ENCODE measurements at regions not wholly inside any gene's neighbourhood (a gene's known extent, or its start where the extent isn't known, plus 50 kb on each side); places are given as distances from the start of the nearest gene placed in this dataset.

DNA sequence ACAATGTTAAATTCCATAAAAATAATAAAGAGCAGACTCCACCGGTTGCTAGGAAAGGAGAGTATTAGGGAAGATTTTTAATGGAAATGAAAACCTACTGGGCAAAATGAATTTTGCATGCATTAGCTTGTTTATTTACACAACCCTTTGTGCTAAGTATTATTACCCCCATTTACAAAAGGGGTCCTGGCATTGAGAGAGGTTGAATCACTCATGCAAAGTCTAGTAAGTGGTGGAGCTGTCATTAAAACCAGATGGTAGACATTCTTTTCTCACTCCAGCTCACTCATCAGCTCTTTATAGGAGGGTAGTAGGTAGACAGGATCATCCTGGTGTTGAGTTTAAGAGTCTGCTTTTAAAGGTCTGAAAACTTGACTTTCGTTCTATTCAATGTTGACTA is 395.1 kb downstream of the PLK2 start:
- no peaks in the 10 kb centered on the region for H3K9me3 ChIP-seq
- Mint-ChIP-seq H3K9me3 (ENCODE audit: unreplicated experiment) (peaks cover 6% of the 10 kb centered on the region), H3K4me1 (ENCODE audit: low read depth, unreplicated experiment) (peaks cover 12% of the 10 kb centered on the region), H3K36me3 (ENCODE audit: insufficient read depth, unreplicated experiment) (no peaks in the 10 kb centered on the region), H3K4me3 (ENCODE audit: unreplicated experiment) (no peak overlapping the region), H3K27ac (ENCODE audit: unreplicated experiment) (no peak overlapping the region), H3K27me3 (ENCODE audit: insufficient read depth, unreplicated experiment) (no peaks in the 10 kb centered on the region)
- CTCF ChIA-PET, result no interaction called here
- POLR2A ChIA-PET, result no interaction called here
- no TSS peak for BruUV-seq (replicated peaks)
- TF ChIP-seq, protein P1, sequence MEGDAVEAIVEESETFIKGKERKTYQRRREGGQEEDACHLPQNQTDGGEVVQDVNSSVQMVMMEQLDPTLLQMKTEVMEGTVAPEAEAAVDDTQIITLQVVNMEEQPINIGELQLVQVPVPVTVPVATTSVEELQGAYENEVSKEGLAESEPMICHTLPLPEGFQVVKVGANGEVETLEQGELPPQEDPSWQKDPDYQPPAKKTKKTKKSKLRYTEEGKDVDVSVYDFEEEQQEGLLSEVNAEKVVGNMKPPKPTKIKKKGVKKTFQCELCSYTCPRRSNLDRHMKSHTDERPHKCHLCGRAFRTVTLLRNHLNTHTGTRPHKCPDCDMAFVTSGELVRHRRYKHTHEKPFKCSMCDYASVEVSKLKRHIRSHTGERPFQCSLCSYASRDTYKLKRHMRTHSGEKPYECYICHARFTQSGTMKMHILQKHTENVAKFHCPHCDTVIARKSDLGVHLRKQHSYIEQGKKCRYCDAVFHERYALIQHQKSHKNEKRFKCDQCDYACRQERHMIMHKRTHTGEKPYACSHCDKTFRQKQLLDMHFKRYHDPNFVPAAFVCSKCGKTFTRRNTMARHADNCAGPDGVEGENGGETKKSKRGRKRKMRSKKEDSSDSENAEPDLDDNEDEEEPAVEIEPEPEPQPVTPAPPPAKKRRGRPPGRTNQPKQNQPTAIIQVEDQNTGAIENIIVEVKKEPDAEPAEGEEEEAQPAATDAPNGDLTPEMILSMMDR (IDR thresholded peaks at IDR 0.05; ENCODE audit: insufficient read depth in 1 of 2, low read depth in 1 of 2, low read length in 1 of 2, severe bottlenecking in 1 of 2, unreplicated experiment in 1 of 2), result no peak
- no peak for DNase-seq
- intact Hi-C loops (cut with micrococcal nuclease; ENCODE audit: unreplicated experiment), result no loop called here
- no peaks in the 10 kb centered on the region for H3K27me3 ChIP-seq (replicated peaks; ENCODE audit: control insufficient read depth, insufficient read depth, low read length)
- no peak overlapping the region for H3K4me3 ChIP-seq (ENCODE audit: low read depth, low read length)
- peaks cover 13% of the 10 kb centered on the region; the same call in 1 of the 2 replicates for H3K4me1 ChIP-seq
- H3K36me3 ChIP-seq (ENCODE audit: control insufficient read depth, insufficient read depth, low read length), result no peaks in the 10 kb centered on the region

DNA sequence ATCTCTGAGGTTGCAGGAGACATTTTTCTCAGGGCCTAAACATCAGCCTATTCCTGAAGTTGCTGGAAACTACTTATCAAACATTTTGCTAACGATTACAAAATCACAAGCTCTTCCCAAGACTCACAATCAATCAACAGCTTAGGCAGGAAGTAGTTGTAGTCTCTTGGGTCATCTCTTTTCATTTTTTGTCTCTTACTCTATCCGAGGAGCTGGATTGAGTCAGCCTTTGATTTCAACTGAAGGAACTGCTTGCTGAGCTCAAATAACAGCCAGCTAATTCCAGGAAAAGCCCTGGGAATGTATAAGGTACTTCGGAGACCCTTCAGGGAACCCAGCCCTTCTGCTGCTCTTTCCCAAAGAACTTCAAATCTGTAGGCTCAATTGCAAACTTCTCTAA is 398.9 kb downstream of the PLK2 start:
- DNase-seq, result no peak
- BruUV-seq (replicated peaks), result no TSS peak
- no peak overlapping the region for H3K4me3 Mint-ChIP-seq (ENCODE audit: unreplicated experiment)
- no peaks in the 10 kb centered on the region for H3K36me3 ChIP-seq (ENCODE audit: control insufficient read depth, insufficient read depth, low read length)
- TF ChIP-seq, protein P1 (IDR thresholded peaks at IDR 0.05; ENCODE audit: insufficient read depth in 1 of 2, low read depth in 1 of 2, low read length in 1 of 2, severe bottlenecking in 1 of 2, unreplicated experiment in 1 of 2), result no peak
- no peaks in the 10 kb centered on the region for H3K27me3 Mint-ChIP-seq (ENCODE audit: insufficient read depth, unreplicated experiment)
- H3K9me3 ChIP-seq, result no peaks in the 10 kb centered on the region
- intact Hi-C loops (cut with micrococcal nuclease; ENCODE audit: unreplicated experiment), result no loop called here
- H3K36me3 Mint-ChIP-seq (ENCODE audit: insufficient read depth, unreplicated experiment), result no peaks in the 10 kb centered on the region
- no peaks in the 10 kb centered on the region for H3K27me3 ChIP-seq (replicated peaks; ENCODE audit: control insufficient read depth, insufficient read depth, low read length)
- peaks cover 6% of the 10 kb centered on the region; the same call in 1 of the 2 replicates for H3K4me1 ChIP-seq
- CTCF ChIA-PET, result no interaction called here
- no peak overlapping the region for H3K4me3 ChIP-seq (ENCODE audit: low read depth, low read length)
- H3K27ac Mint-ChIP-seq (ENCODE audit: unreplicated experiment), result no peak overlapping the region
- POLR2A ChIA-PET, result no interaction called here
- H3K9me3 Mint-ChIP-seq (ENCODE audit: unreplicated experiment), result no peaks in the 10 kb centered on the region
- H3K4me1 Mint-ChIP-seq (ENCODE audit: low read depth, unreplicated experiment), result peaks cover 8% of the 10 kb centered on the region

DNA sequence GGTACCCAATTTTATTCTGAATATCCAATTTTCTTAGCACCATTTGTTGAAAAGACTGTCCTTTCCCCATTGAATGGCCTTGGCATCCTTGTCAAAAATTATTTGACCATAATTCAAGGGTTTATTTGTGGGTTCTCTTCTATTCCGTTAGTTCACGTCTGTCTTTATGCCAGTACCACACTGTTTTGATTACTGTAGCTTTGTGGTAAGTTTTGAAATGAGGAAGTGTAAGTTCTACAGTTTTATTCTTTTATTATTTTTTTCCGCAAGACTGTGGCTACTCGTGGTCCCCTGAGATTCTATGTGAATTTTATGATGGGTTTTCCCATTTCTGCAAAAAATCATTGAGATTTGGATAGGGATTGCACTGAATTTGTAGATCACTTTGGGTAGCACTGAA is 402.6 kb downstream of the PLK2 start:
- no peak for DNase-seq
- Histone ChIP-seq H3K36me3 (ENCODE audit: control insufficient read depth, insufficient read depth, low read length) (no peaks in the 10 kb centered on the region), H3K27me3 (replicated peaks; ENCODE audit: control insufficient read depth, insufficient read depth, low read length) (no peaks in the 10 kb centered on the region), H3K9me3 (no peaks in the 10 kb centered on the region), H3K4me1 (no peaks in the 10 kb centered on the region), H3K4me3 (ENCODE audit: low read depth, low read length) (no peak overlapping the region)
- no peak overlapping the region for H3K27ac Mint-ChIP-seq (ENCODE audit: unreplicated experiment)
- CTCF ChIA-PET, result no interaction called here
- no peaks in the 10 kb centered on the region for H3K9me3 Mint-ChIP-seq (ENCODE audit: unreplicated experiment)
- H3K27me3 Mint-ChIP-seq (ENCODE audit: insufficient read depth, unreplicated experiment), result no peaks in the 10 kb centered on the region
- intact Hi-C loops (cut with micrococcal nuclease; ENCODE audit: unreplicated experiment), result no loop called here
- TF ChIP-seq, protein P1 (IDR thresholded peaks at IDR 0.05; ENCODE audit: insufficient read depth in 1 of 2, low read depth in 1 of 2, low read length in 1 of 2, severe bottlenecking in 1 of 2, unreplicated experiment in 1 of 2), result no peak
- BruUV-seq (replicated peaks), result no TSS peak
- no peaks in the 10 kb centered on the region for H3K36me3 Mint-ChIP-seq (ENCODE audit: insufficient read depth, unreplicated experiment)
- H3K4me3 Mint-ChIP-seq (ENCODE audit: unreplicated experiment), result no peak overlapping the region
- H3K4me1 Mint-ChIP-seq (ENCODE audit: low read depth, unreplicated experiment), result no peaks in the 10 kb centered on the region
- POLR2A ChIA-PET, result no interaction called here
